NK-92 (cell line): ENCODE measurements at regions not wholly inside any gene's neighbourhood (a gene's known extent, or its start where the extent isn't known, plus 50 kb on each side); places are given as distances from the start of the nearest gene placed in this dataset.
"Not testable (repeated sequence)": the region's sequence is repeated elsewhere in the genome, so short reads cannot be mapped to it uniquely, and the experiment has no call there.

Experiments used
- DNase-seq: peaks from one replicate; lab custom pipeline; 2025; ENCODE audit not compliant: unreplicated experiment; lab: John Stamatoyannopoulos, UW

GRCh38 chr2:146997945-146998344 is 846.9 kb upstream of the ACVR2A start:
- no peak for DNase-seq

- no peak for DNase-seq
Measured at GRCh38 chr2:146997488-146997887, 847.3 kb upstream of the ACVR2A start.

GRCh38 chr2:146994246-146994645 is 850.6 kb upstream of the ACVR2A start:
- DNase-seq, result no peak

GRCh38 chr2:146992466-146992865 is 852.4 kb upstream of the ACVR2A start:
- DNase-seq, result no peak

- no peak for DNase-seq
Measured at GRCh38 chr2:146992057-146992456, 852.8 kb upstream of the ACVR2A start.

GRCh38 chr2:146990311-146991054 is 854.3 kb upstream of the ACVR2A start:
- DNase-seq, result no peak

- no peak for DNase-seq
Measured at GRCh38 chr2:146989741-146990140, 855.1 kb upstream of the ACVR2A start.

GRCh38 chr2:146987996-146988395 is 856.8 kb upstream of the ACVR2A start:
- DNase-seq, result no peak

- DNase-seq, result no peak
Measured at GRCh38 chr2:146986161-146986560, 858.7 kb upstream of the ACVR2A start.

- DNase-seq, result no peak
Measured at GRCh38 chr2:146985753-146986152, 859.1 kb upstream of the ACVR2A start.

- no peak for DNase-seq
Measured at GRCh38 chr2:146984014-146984413, 860.8 kb upstream of the ACVR2A start.

GRCh38 chr2:146982393-146982846 is 862.4 kb upstream of the ACVR2A start:
- no peak for DNase-seq

- no peak for DNase-seq
Measured at GRCh38 chr2:146981921-146982320, 862.9 kb upstream of the ACVR2A start.

GRCh38 chr2:146979746-146980145 is 865.1 kb upstream of the ACVR2A start:
- DNase-seq, result no peak

GRCh38 chr2:146978577-146979555 is 866.0 kb upstream of the ACVR2A start:
- no peak for DNase-seq

- not testable (repeated sequence) for DNase-seq
Measured at GRCh38 chr2:146970981-146971380, 873.8 kb upstream of the ACVR2A start.

- DNase-seq, result not testable (repeated sequence)
Measured at GRCh38 chr2:146969703-146970102, 875.1 kb upstream of the ACVR2A start.

- no peak for DNase-seq
Measured at GRCh38 chr2:146964494-146964893, 880.3 kb upstream of the ACVR2A start.

- no peak for DNase-seq
Measured at GRCh38 chr2:146954544-146954943, 890.3 kb upstream of the ACVR2A start.

GRCh38 chr2:146952696-146953095 is 892.1 kb upstream of the ACVR2A start:
- DNase-seq, result no peak

- no peak for DNase-seq
Measured at GRCh38 chr2:146950911-146951310, 893.9 kb upstream of the ACVR2A start.

GRCh38 chr2:146950361-146950760 is 894.5 kb upstream of the ACVR2A start:
- no peak for DNase-seq
